Adrenal gland (tissue), 9 donors: ENCODE measurements at regions not wholly inside any gene's neighbourhood (a gene's known extent, or its start where the extent isn't known, plus 50 kb on each side); places are given as distances from the start of the nearest gene placed in this dataset.

Experiments used
- DNase-seq, 7 donors: peaks; one replicate each; pipeline ENCODE4 v3.0.0-alpha.2; 2019 to 2020
- H3K27ac ChIP-seq, 5 donors: fragments of 200-600 bp; sonication (generic) in 4 of 5; 1 replicate in 3 of 5; 2 replicates in 2 of 5; pipeline versions ENCODE4 v1.5.1 to v1.8.0; 2016 to 2020; ENCODE audit warnings: mild to moderate bottlenecking in 1 of 5
- H3K27me3 ChIP-seq: fragments of 200-600 bp; 2 replicates; pipeline ENCODE4 v1.8.0; 2021
- H3K36me3 ChIP-seq, 2 donors: fragments of 200-600 bp; replicated peaks in 1 of 2; 1 replicate in 1 of 2; 2 replicates in 1 of 2; pipeline versions ENCODE4 v1.5.1 to v1.8.0; 2018 to 2022
- H3K4me1 ChIP-seq, 2 donors: fragments of 200-600 bp; replicated peaks in 1 of 2; 1 replicate in 1 of 2; 2 replicates in 1 of 2; pipeline versions ENCODE4 v1.5.1 to v1.8.0; 2018 to 2021
- H3K4me3 ChIP-seq, 4 donors: fragments of 200-600 bp; sonication (generic) in 3 of 4; one replicate each; pipeline ENCODE4 v1.5.1; 2016 to 2018
- H3K9me3 ChIP-seq, 3 donors: fragments of 200-600 bp; sonication (generic) in 1 of 3; replicated peaks in 1 of 3; 1 replicate in 2 of 3; 2 replicates in 1 of 3; pipeline versions ENCODE4 v1.5.1 to v1.8.0; 2016 to 2021
- CTCF ChIP-seq, 6 experiments: fragments of 450-650 bp in 4 of 6; fragments of 200-600 bp in 2 of 6; sonication (generic) in 1 of 6; IDR thresholded peaks; 1 replicate in 5 of 6; 2 replicates in 1 of 6; pipeline versions ENCODE4 v1.5.1 to v1.8.0; 2016 to 2021; ENCODE audit warnings: antibody characterized with exemption in 6 of 6, mild to moderate bottlenecking in 2 of 6, moderate library complexity in 1 of 6
- POLR2A ChIP-seq, 2 donors: fragments of 450-650 bp; IDR thresholded peaks; one replicate each; pipeline ENCODE4 v1.6.1; 2017; ENCODE audit warnings: antibody characterized with exemption in 2 of 2, mild to moderate bottlenecking in 2 of 2, moderate library complexity in 1 of 2
- WGBS, 4 donors: extraction: QIAGEN DNeasy Blood & Tissue Kit in 2 of 4; methylation state at CpG; one replicate each; pipeline versions ENCODE4 v1.1.5 to v1.1.7; 2013 to 2017; 5-methylcytosine and 5-hydroxymethylcytosine counted together
- intact Hi-C, 2 donors: fragments of 100-400 bp; cut with DNase I; formaldehyde crosslinking; loops; one replicate each; pipeline versions ENCODE4 v1.14.1 to v1.15.0; 2022 to 2023
- donor health status: healthy with polysubstance abuse.
- donor health status: Bipolar disorder and iron deficiency.
- donor health status: DM: yes; HTN: yes; CAD: no.
- donor health status: DM: no; HTN: no; CAD: no.
- donor health status: DM: no; HTN: no; CAD: no.

DNA sequence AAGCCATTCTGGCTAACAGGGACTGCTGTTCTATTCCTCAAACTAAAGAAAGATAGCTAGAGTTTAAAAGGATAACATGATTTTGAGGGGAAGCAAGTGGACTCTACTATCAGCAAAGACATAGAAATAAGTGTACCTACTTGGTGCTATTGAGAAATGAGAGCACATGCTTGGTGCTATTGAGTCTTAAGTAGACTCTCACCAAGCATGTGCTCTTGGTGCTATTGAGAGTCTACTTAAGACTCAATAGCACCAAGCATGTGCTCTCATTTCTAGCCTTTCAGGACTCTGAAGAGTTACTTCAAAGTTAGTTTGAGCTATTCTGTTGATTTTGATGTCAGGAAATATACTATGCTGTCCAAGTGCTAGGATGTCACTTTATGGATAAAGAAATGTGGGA, 733.0 kb upstream of the ZWINT start:
- no peak for TF ChIP-seq CTCF (IDR thresholded peaks at IDR 0.05)
- no peak for TF ChIP-seq POLR2A (IDR thresholded peaks at IDR 0.05)
- H3K27ac ChIP-seq = no peak overlapping the region

GRCh38 chr10:57053530-57053929, 692.5 kb upstream of the ZWINT start:
- TF ChIP-seq CTCF (IDR thresholded peaks at IDR 0.05) (no peak), POLR2A (IDR thresholded peaks at IDR 0.05) (no peak)
- Histone ChIP-seq H3K9me3 (no peaks in the 10 kb centered on the region), H3K4me3 (no peak overlapping the region), H3K4me1 (no peaks in the 10 kb centered on the region), H3K27ac (no peak overlapping the region), H3K27me3 (no peaks in the 10 kb centered on the region), H3K36me3 (no peaks in the 10 kb centered on the region)
- intact Hi-C loops = no loop called here
- 78 to 91% (median 88%) methylated on average over 5 to 6 of the region's 6 CpGs for WGBS, 4 donors
- no peak for DNase-seq

More for the DNA sequence above, 733.0 kb upstream of the ZWINT start:
- Histone ChIP-seq H3K36me3 (no peaks in the 10 kb centered on the region), H3K27me3 (no peaks in the 10 kb centered on the region), H3K4me1 (no peaks in the 10 kb centered on the region), H3K4me3 (no peak overlapping the region), H3K9me3 (no peaks in the 10 kb centered on the region)
- no peak for DNase-seq
- intact Hi-C loops = no loop called here

DNA sequence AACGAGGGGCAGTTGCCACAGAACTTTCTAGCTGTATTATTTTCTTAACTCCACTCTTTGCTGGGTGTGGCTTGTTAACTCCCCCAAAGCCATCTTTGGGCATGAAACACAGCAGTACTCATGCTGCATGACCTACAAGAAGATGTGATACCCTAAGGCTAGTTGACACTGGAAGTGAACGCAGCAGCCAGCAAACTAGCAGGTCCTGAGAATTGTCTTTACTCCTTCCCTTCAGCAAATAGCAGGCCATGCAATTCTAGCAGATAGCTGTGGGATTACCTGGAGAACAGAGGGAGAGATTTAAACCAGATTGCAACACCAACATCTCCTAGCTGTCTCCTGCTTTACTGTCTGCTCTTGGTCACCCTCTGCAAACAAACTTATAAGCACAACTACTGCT, 688.0 kb upstream of the ZWINT start:
- Histone ChIP-seq H3K4me1 (no peaks in the 10 kb centered on the region), H3K36me3 (no peaks in the 10 kb centered on the region), H3K9me3 (no peaks in the 10 kb centered on the region), H3K27me3 (no peaks in the 10 kb centered on the region), H3K27ac (no peak overlapping the region), H3K4me3 (no peak overlapping the region)
- TF ChIP-seq POLR2A (IDR thresholded peaks at IDR 0.05) = no peak
- no peak for TF ChIP-seq CTCF (IDR thresholded peaks at IDR 0.05)
- 56 to 70% (median 61%) methylated on average over 2 of the region's 2 CpGs for WGBS, 4 donors
- DNase-seq = no peak
- intact Hi-C loops = no loop called here

- Histone ChIP-seq H3K9me3 (no peaks in the 10 kb centered on the region), H3K36me3 (no peaks in the 10 kb centered on the region), H3K4me3 (no peak overlapping the region), H3K4me1 (no peaks in the 10 kb centered on the region), H3K27me3 (no peaks in the 10 kb centered on the region), H3K27ac (no peak overlapping the region)
- DNase-seq = no peak
- TF ChIP-seq CTCF (IDR thresholded peaks at IDR 0.05) (no peak), POLR2A (IDR thresholded peaks at IDR 0.05) (no peak)
- intact Hi-C loops = no loop called here
- 68 to 81% (median 76%) methylated on average over 2 of the region's 2 CpGs for WGBS, 4 donors
Measured at GRCh38 chr10:57038531-57038930, 677.5 kb upstream of the ZWINT start.
